ENCODE measurements at regions not wholly inside any gene's neighbourhood (a gene's known extent, or its start where the extent isn't known, plus 50 kb on each side); places are given as distances from the start of the nearest gene placed in this dataset.

- Histone ChIP-seq H3K4me2 (ENCODE audit: low read length) (no peak overlapping the region), H3K9me3 (ENCODE audit: control insufficient read depth, insufficient read depth, low read length) (peaks cover 3% of the 10 kb centered on the region), H3K4me1 (ENCODE audit: control insufficient read depth, low read length) (peaks cover 3% of the 10 kb centered on the region), H3F3A (ENCODE audit: control insufficient read depth, insufficient read depth) (no peaks in the 10 kb centered on the region), H3K36me3 (ENCODE audit: control insufficient read depth, low read length) (no peaks in the 10 kb centered on the region), H3K27ac (ENCODE audit: low read depth, low read length) (no peak overlapping the region), H3K4me3 (ENCODE audit: low read length) (no peak overlapping the region), H3K9me2 (replicated peaks; ENCODE audit: control insufficient read depth, low read length) (no peaks in the 10 kb centered on the region), H3K27me3 (ENCODE audit: control insufficient read depth, low read length) (no peaks in the 10 kb centered on the region), H4K20me1 (ENCODE audit: control insufficient read depth, insufficient read depth, low read depth, low read length) (no peaks in the 10 kb centered on the region), H3K79me2 (ENCODE audit: control insufficient read depth, low read length) (no peaks in the 10 kb centered on the region)
- no peak for TF ChIP-seq EZH2phosphoT487 (IDR thresholded peaks at IDR 0.05; ENCODE audit: borderline replicate concordance, low read length)
- TF ChIP-seq, protein P1, sequence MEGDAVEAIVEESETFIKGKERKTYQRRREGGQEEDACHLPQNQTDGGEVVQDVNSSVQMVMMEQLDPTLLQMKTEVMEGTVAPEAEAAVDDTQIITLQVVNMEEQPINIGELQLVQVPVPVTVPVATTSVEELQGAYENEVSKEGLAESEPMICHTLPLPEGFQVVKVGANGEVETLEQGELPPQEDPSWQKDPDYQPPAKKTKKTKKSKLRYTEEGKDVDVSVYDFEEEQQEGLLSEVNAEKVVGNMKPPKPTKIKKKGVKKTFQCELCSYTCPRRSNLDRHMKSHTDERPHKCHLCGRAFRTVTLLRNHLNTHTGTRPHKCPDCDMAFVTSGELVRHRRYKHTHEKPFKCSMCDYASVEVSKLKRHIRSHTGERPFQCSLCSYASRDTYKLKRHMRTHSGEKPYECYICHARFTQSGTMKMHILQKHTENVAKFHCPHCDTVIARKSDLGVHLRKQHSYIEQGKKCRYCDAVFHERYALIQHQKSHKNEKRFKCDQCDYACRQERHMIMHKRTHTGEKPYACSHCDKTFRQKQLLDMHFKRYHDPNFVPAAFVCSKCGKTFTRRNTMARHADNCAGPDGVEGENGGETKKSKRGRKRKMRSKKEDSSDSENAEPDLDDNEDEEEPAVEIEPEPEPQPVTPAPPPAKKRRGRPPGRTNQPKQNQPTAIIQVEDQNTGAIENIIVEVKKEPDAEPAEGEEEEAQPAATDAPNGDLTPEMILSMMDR (IDR thresholded peaks at IDR 0.05; ENCODE audit: low read depth, low read length, poor library complexity, severe bottlenecking): no peak
Measured at GRCh38 chr13:62185631-62186255, 770.1 kb upstream of the PCDH20 start.

- Histone ChIP-seq H3K27ac (ENCODE audit: low read depth, low read length) (no peak overlapping the region), H3K9me3 (ENCODE audit: control insufficient read depth, insufficient read depth, low read length) (peaks cover 37% of the 10 kb centered on the region)
Measured at GRCh38 chr13:62176051-62176450, 760.4 kb upstream of the PCDH20 start.

DNA sequence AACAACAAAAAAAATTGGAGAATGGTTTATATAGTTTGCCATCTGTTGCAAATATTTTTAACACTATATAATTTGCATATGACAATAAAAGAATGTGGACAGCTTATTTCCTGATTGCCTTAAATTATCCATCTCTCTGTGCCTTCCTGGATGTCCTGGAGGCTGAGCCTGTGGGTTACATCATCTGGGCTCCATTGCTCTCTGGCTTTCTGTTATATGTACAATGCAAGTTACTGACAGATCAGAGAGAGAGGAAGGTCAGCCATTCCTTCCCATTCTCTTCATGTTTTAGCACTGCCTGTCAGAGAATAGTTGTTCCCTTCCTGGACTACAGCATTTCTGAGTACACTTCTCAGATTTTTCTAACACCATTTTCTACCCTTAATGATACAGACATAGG is 758.3 kb upstream of the PCDH20 start:
- TF ChIP-seq EZH2phosphoT487 (IDR thresholded peaks at IDR 0.05; ENCODE audit: borderline replicate concordance, low read length): no peak
- TF ChIP-seq, protein P1 (IDR thresholded peaks at IDR 0.05; ENCODE audit: low read depth, low read length, poor library complexity, severe bottlenecking): no peak
- peak overlapping the region; percentile 10 for H3K4me2 ChIP-seq (ENCODE audit: low read length)

More at GRCh38 chr13:62176051-62176450, 760.4 kb upstream of the PCDH20 start:
- Histone ChIP-seq H3K4me1 (ENCODE audit: control insufficient read depth, low read length) (peaks cover 17% of the 10 kb centered on the region), H3K9me2 (replicated peaks; ENCODE audit: control insufficient read depth, low read length) (no peaks in the 10 kb centered on the region), H3K4me2 (ENCODE audit: low read length) (no peak overlapping the region), H3K79me2 (ENCODE audit: control insufficient read depth, low read length) (no peaks in the 10 kb centered on the region), H3F3A (ENCODE audit: control insufficient read depth, insufficient read depth) (no peaks in the 10 kb centered on the region), H3K4me3 (ENCODE audit: low read length) (no peak overlapping the region), H3K36me3 (ENCODE audit: control insufficient read depth, low read length) (peaks cover 10% of the 10 kb centered on the region), H3K27me3 (ENCODE audit: control insufficient read depth, low read length) (no peaks in the 10 kb centered on the region), H4K20me1 (ENCODE audit: control insufficient read depth, insufficient read depth, low read depth, low read length) (no peaks in the 10 kb centered on the region)
- no peak for TF ChIP-seq EZH2phosphoT487 (IDR thresholded peaks at IDR 0.05; ENCODE audit: borderline replicate concordance, low read length)
- TF ChIP-seq, protein P1 (IDR thresholded peaks at IDR 0.05; ENCODE audit: low read depth, low read length, poor library complexity, severe bottlenecking): no peak

More for the DNA sequence above, 758.3 kb upstream of the PCDH20 start:
- Histone ChIP-seq H4K20me1 (ENCODE audit: control insufficient read depth, insufficient read depth, low read depth, low read length) (no peaks in the 10 kb centered on the region), H3K36me3 (ENCODE audit: control insufficient read depth, low read length) (peaks cover 10% of the 10 kb centered on the region), H3K9me2 (replicated peaks; ENCODE audit: control insufficient read depth, low read length) (no peaks in the 10 kb centered on the region), H3F3A (ENCODE audit: control insufficient read depth, insufficient read depth) (no peaks in the 10 kb centered on the region), H3K9me3 (ENCODE audit: control insufficient read depth, insufficient read depth, low read length) (peaks cover 38% of the 10 kb centered on the region), H3K27ac (ENCODE audit: low read depth, low read length) (peak overlapping the region; percentile 9), H3K79me2 (ENCODE audit: control insufficient read depth, low read length) (no peaks in the 10 kb centered on the region), H3K27me3 (ENCODE audit: control insufficient read depth, low read length) (no peaks in the 10 kb centered on the region), H3K4me3 (ENCODE audit: low read length) (peak overlapping the region; percentile 28), H3K4me1 (ENCODE audit: control insufficient read depth, low read length) (peaks cover 17% of the 10 kb centered on the region)
